HCT116 (cell line): ENCODE measurements at regions not wholly inside any gene's neighbourhood (a gene's known extent, or its start where the extent isn't known, plus 50 kb on each side); places are given as distances from the start of the nearest gene placed in this dataset.

ENCODE experiments used
- ATAC-seq: fragments of 200-7000 bp; cut with Tn5 transposase; 2 replicates; pipeline ENCODE4 v1.9.1; 2020; ENCODE audit warnings: mild to moderate bottlenecking, moderate library complexity
- BruUV-seq: library from RNA; stranded (reverse); fragments of 400-500 nt; replicated peaks from 2 replicates; lab custom pipeline; 2021; lab: Mats Ljungman, UMichigan
- CTCF ChIA-PET: fragments of 300-600 bp; sonication (Branson Sonifier 250); formaldehyde crosslinking; loops from one replicate; lab custom pipeline; 2021; ENCODE audit warnings: antibody characterized with exemption; lab: Charles Lee
- POLR2A ChIA-PET: fragments of 300-600, 350-600 bp; sonication (Branson Sonifier 250); formaldehyde crosslinking; loops from one replicate; lab custom pipeline; 2021; ENCODE audit warnings: antibody characterized with exemption; lab: Charles Lee
- RAD21 ChIA-PET, 2 experiments: fragments of 300-600 bp; sonication (Branson Sonifier 250); formaldehyde crosslinking; loops; one replicate each; lab custom pipeline; 2023; ENCODE audit warnings: low total read pairs in 2 of 2; ENCODE audit not compliant: uncharacterized antibody in 2 of 2, unreplicated experiment in 2 of 2, low non-redundant PET in 1 of 2; lab: Charles Lee
- DNase-seq: peaks from one replicate; pipeline ENCODE4 v3.0.0-alpha.2; 2010; ENCODE audit warnings: low read depth, low spot score
- H2AFZ ChIP-seq: fragments of 200-600 bp; shearing (Covaris generic), sonication (generic); 2 replicates; pipeline ENCODE4 v1.6.1; 2017; ENCODE audit warnings: low read depth, mixed run types, mixed read lengths, antibody characterized with exemption, low read length; ENCODE audit not compliant: poor library complexity, severe bottlenecking
- H3K27ac ChIP-seq: 2 replicates; pipeline ENCODE4 v1.5.1; 2012; ENCODE audit warnings: low read depth, low read length
- H3K27me3 ChIP-seq: fragments of 200-600 bp; sonication (generic); 2 replicates; pipeline ENCODE4 v1.6.1; 2016; ENCODE audit warnings: mixed run types, low read length, mixed read lengths; ENCODE audit not compliant: insufficient read depth
- H3K36me3 ChIP-seq, 2 experiments: fragments of 200-500 bp in 1 of 2; fragments of 200-600 bp in 1 of 2; sonication (Bioruptor generic) in 1 of 2; sonication (generic) in 1 of 2; 2 replicates each; pipeline versions ENCODE4 v1.5.1 to v1.6.1; 2014 to 2016; ENCODE audit warnings: low read length in 2 of 2, inconsistent platforms in 1 of 2, mixed read lengths in 1 of 2, mixed run types in 1 of 2; ENCODE audit not compliant: insufficient read depth in 2 of 2, control insufficient read depth in 1 of 2
- H3K4me1 ChIP-seq, 2 experiments: fragments of 200-600 bp in 1 of 2; sonication (generic) in 1 of 2; 2 replicates each; pipeline versions ENCODE4 v1.5.1 to v1.6.1; 2012 to 2017; ENCODE audit warnings: low read length in 2 of 2, inconsistent platforms in 1 of 2, mild to moderate bottlenecking in 1 of 2, mixed read lengths in 1 of 2, mixed run types in 1 of 2, moderate library complexity in 1 of 2; ENCODE audit not compliant: insufficient read depth in 2 of 2, control insufficient read depth in 1 of 2
- H3K4me2 ChIP-seq: fragments of 200-600 bp; sonication (generic); 2 replicates; pipeline ENCODE4 v1.6.1; 2017; ENCODE audit warnings: mixed run types, low read length, mixed read lengths
- H3K4me3 ChIP-seq, 2 experiments: fragments of 200-600 bp in 1 of 2; sonication (generic) in 1 of 2; replicated peaks in 1 of 2; 2 replicates each; pipeline ENCODE4 v1.5.1; 2011 to 2016; ENCODE audit warnings: low read length in 2 of 2, control low read depth in 1 of 2, low read depth in 1 of 2, mild to moderate bottlenecking in 1 of 2, mixed read lengths in 1 of 2, mixed run types in 1 of 2
- H3K79me2 ChIP-seq: fragments of 200-600 bp; sonication (generic); 2 replicates; pipeline ENCODE4 v1.6.1; 2017; ENCODE audit warnings: mild to moderate bottlenecking, mixed run types, low read length, moderate library complexity, mixed read lengths; ENCODE audit not compliant: insufficient read depth
- H3K9ac ChIP-seq: fragments of 200-600 bp; sonication (generic); 2 replicates; pipeline ENCODE4 v1.6.1; 2016; ENCODE audit warnings: low read length, mixed read lengths
- H3K9me2 ChIP-seq: fragments of 200-600 bp; sonication (generic), shearing (Covaris generic); 2 replicates; pipeline ENCODE4 v1.6.1; 2017; ENCODE audit warnings: mixed run types, mild to moderate bottlenecking, moderate library complexity; ENCODE audit not compliant: insufficient read depth
- H3K9me3 ChIP-seq, 2 experiments: fragments of 200-500 bp in 1 of 2; fragments of 200-600 bp in 1 of 2; sonication (Bioruptor generic) in 1 of 2; sonication (generic) in 1 of 2; 2 replicates each; pipeline ENCODE4 v1.6.1; 2014 to 2017; ENCODE audit warnings: low read length in 2 of 2, mixed read lengths in 2 of 2, inconsistent platforms in 1 of 2, low read depth in 1 of 2, mild to moderate bottlenecking in 1 of 2, mixed run types in 1 of 2, moderate library complexity in 1 of 2; ENCODE audit not compliant: control insufficient read depth in 1 of 2, insufficient read depth in 1 of 2
- H4K20me1 ChIP-seq: fragments of 200-600 bp; sonication (generic), shearing (Covaris generic); 2 replicates; pipeline ENCODE4 v1.6.1; 2017; ENCODE audit warnings: mixed run types, mild to moderate bottlenecking, moderate library complexity; ENCODE audit not compliant: insufficient read depth
- ATF3 ChIP-seq: IDR thresholded peaks from 2 replicates; pipeline ENCODE4 v1.6.1; 2012
- CBX3 ChIP-seq: IDR thresholded peaks from 2 replicates; pipeline ENCODE4 v1.6.1; 2012; ENCODE audit warnings: low read depth
- CEBPB ChIP-seq: IDR thresholded peaks from 2 replicates; pipeline ENCODE4 v1.6.1; 2012; ENCODE audit warnings: low read depth
- CTCF ChIP-seq, 3 experiments: fragments of 200-600 bp in 1 of 3; sonication (generic) in 1 of 3; IDR thresholded peaks in 2 of 3; conservative IDR thresholded peaks in 1 of 3; 2 replicates each; pipeline ENCODE4 v1.5.1; 2012 to 2017; ENCODE audit warnings: low read depth in 2 of 3, low read length in 2 of 3, antibody characterized with exemption in 1 of 3, borderline replicate concordance in 1 of 3, control low read depth in 1 of 3, mild to moderate bottlenecking in 1 of 3, mixed read lengths in 1 of 3, mixed run types in 1 of 3, moderate library complexity in 1 of 3; ENCODE audit not compliant: insufficient read depth in 1 of 3
- EGR1 ChIP-seq: IDR thresholded peaks from 2 replicates; pipeline ENCODE4 v1.6.1; 2012; ENCODE audit warnings: low read depth
- ELF1 ChIP-seq: IDR thresholded peaks from 2 replicates; pipeline ENCODE4 v1.6.1; 2012; ENCODE audit warnings: low read depth, borderline replicate concordance
- EZH2 ChIP-seq: fragments of 200-600 bp; sonication (generic); IDR thresholded peaks from 2 replicates; pipeline ENCODE4 v1.6.1; 2017; ENCODE audit warnings: antibody characterized with exemption, mixed run types
- EZH2phosphoT487 ChIP-seq: fragments of 200-600 bp; IDR thresholded peaks from 2 replicates; pipeline ENCODE4 v1.6.1; 2018; ENCODE audit warnings: antibody characterized with exemption, borderline replicate concordance
- FOSL1 ChIP-seq: IDR thresholded peaks from 2 replicates; pipeline ENCODE4 v1.6.1; 2012; ENCODE audit warnings: low read depth
- JUND ChIP-seq: IDR thresholded peaks from 2 replicates; pipeline ENCODE4 v1.6.1; 2012
- MAX ChIP-seq: IDR thresholded peaks from 2 replicates; pipeline ENCODE4 v1.6.1; 2012
- POLR2A ChIP-seq: IDR thresholded peaks from 2 replicates; pipeline ENCODE4 v1.7.0; 2011; ENCODE audit warnings: borderline replicate concordance; ENCODE audit not compliant: insufficient read depth, insufficient read length; ENCODE audit errors: extremely low read depth
- POLR2AphosphoS5 ChIP-seq: IDR thresholded peaks from 2 replicates; pipeline ENCODE4 v1.6.1; 2011; ENCODE audit warnings: mild to moderate bottlenecking, low read depth, low read length, moderate library complexity
- RAD21 ChIP-seq: IDR thresholded peaks from 2 replicates; pipeline ENCODE4 v1.6.1; 2012; ENCODE audit warnings: low read depth, mild to moderate bottlenecking
- SIN3A ChIP-seq: IDR thresholded peaks from 2 replicates; pipeline ENCODE4 v1.6.1; 2012; ENCODE audit warnings: low read depth
- SP1 ChIP-seq: IDR thresholded peaks from 2 replicates; pipeline ENCODE4 v1.6.1; 2012; ENCODE audit warnings: low read depth
- YY1 ChIP-seq: IDR thresholded peaks from 2 replicates; pipeline ENCODE4 v1.6.1; 2011; ENCODE audit warnings: low read length, low read depth, moderate library complexity, mild to moderate bottlenecking; ENCODE audit not compliant: insufficient replicate concordance; ENCODE audit errors: extremely low read depth
- ZFX ChIP-seq: fragments of 450-650 bp; IDR thresholded peaks from 2 replicates; pipeline ENCODE4 v1.6.1; 2017
- ZNF274 ChIP-seq: fragments of 200-500 bp; sonication (Bioruptor generic); IDR thresholded peaks from 2 replicates; pipeline ENCODE4 v1.6.1; 2014; ENCODE audit warnings: mild to moderate bottlenecking, low read depth, low read length, inconsistent platforms
- intact Hi-C: fragments of 100-400 bp; cut with micrococcal nuclease; formaldehyde crosslinking; loops from 2 replicates; pipeline ENCODE4 v1.10.0; 2022
- TF ChIP-seq, protein P1 (sequence below): IDR thresholded peaks from 2 replicates; pipeline ENCODE4 v1.6.1; 2011; ENCODE audit warnings: mild to moderate bottlenecking, low read length, moderate library complexity; ENCODE audit not compliant: insufficient replicate concordance; ENCODE audit errors: extremely low read depth

- Histone ChIP-seq H3K4me1 (no peaks in the 10 kb centered on the region), H3K9me2 (no peaks in the 10 kb centered on the region), H3K79me2 (no peaks in the 10 kb centered on the region), H4K20me1 (no peaks in the 10 kb centered on the region), H3K36me3 (no peaks in the 10 kb centered on the region), H2AFZ (no peak overlapping the region), H3K9ac (no peak overlapping the region), H3K4me2 (no peak overlapping the region), H3K9me3 (no peaks in the 10 kb centered on the region), H3K27ac (no peak overlapping the region), H3K4me3 (no peak overlapping the region), H3K27me3 (no peaks in the 10 kb centered on the region)
- ATAC-seq (no peak), DNase-seq (no peak)
- CTCF ChIA-PET: no interaction called here
- no peak for TF ChIP-seq ATF3
- no peak for TF ChIP-seq CTCF (IDR thresholded peaks at IDR 0.05 in 2 of 3, conservative IDR thresholded peaks at IDR 0.05 in 1 of 3; ENCODE audit: borderline replicate concordance in 1 of 3, insufficient read depth in 1 of 3, low read depth in 2 of 3, low read length in 2 of 3)
- TF ChIP-seq SIN3A: no peak
- no peak for TF ChIP-seq CEBPB
- no peak for TF ChIP-seq FOSL1
- TF ChIP-seq CBX3: no peak
- no peak for TF ChIP-seq EGR1
- TF ChIP-seq SP1: no peak
- TF ChIP-seq JUND: no peak
- no peak for TF ChIP-seq ZFX
- TF ChIP-seq POLR2AphosphoS5: no peak
- TF ChIP-seq RAD21: no peak
- TF ChIP-seq EZH2: no peak
- TF ChIP-seq POLR2A: no peak
- no peak for TF ChIP-seq ELF1
- TF ChIP-seq MAX: no peak
- no peak for TF ChIP-seq YY1
- TF ChIP-seq, protein P1, sequence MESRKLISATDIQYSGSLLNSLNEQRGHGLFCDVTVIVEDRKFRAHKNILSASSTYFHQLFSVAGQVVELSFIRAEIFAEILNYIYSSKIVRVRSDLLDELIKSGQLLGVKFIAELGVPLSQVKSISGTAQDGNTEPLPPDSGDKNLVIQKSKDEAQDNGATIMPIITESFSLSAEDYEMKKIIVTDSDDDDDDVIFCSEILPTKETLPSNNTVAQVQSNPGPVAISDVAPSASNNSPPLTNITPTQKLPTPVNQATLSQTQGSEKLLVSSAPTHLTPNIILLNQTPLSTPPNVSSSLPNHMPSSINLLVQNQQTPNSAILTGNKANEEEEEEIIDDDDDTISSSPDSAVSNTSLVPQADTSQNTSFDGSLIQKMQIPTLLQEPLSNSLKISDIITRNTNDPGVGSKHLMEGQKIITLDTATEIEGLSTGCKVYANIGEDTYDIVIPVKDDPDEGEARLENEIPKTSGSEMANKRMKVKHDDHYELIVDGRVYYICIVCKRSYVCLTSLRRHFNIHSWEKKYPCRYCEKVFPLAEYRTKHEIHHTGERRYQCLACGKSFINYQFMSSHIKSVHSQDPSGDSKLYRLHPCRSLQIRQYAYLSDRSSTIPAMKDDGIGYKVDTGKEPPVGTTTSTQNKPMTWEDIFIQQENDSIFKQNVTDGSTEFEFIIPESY: no peak
- TF ChIP-seq ZNF274: no peak
- TF ChIP-seq EZH2phosphoT487: no peak
- RAD21 ChIA-PET: no interaction called here
- intact Hi-C loops: no loop called here
- no TSS peak for BruUV-seq
- POLR2A ChIA-PET: no interaction called here
Observed at GRCh38 chr2:186099826-186100225, 361.2 kb downstream of the FSIP2 start.
